Tibial artery (tissue), 4 donors: ENCODE measurements at regions not wholly inside any gene's neighbourhood (a gene's known extent, or its start where the extent isn't known, plus 50 kb on each side); places are given as distances from the start of the nearest gene placed in this dataset.

Experiments used
- DNase-seq, 2 donors: peaks; one replicate each; pipeline ENCODE4 v3.0.0-alpha.2; 2019
- H3K27ac ChIP-seq, 2 donors: fragments of 200-600 bp; sonication (generic) in 1 of 2; 1 replicate in 1 of 2; 2 replicates in 1 of 2; pipeline ENCODE4 v1.5.1; 2018 to 2019; ENCODE audit warnings: mild to moderate bottlenecking in 1 of 2
- H3K27me3 ChIP-seq, 2 donors: fragments of 200-600 bp; sonication (generic) in 1 of 2; one replicate each; pipeline versions ENCODE4 v1.5.1 to v1.6.0; 2016 to 2019
- H3K36me3 ChIP-seq, 3 donors: fragments of 200-600 bp; sonication (generic) in 2 of 3; one replicate each; pipeline ENCODE4 v1.5.1; 2016 to 2019; ENCODE audit warnings: mild to moderate bottlenecking in 2 of 3
- H3K4me1 ChIP-seq, 4 donors: fragments of 200-600 bp; sonication (generic) in 2 of 4; 1 replicate in 3 of 4; 2 replicates in 1 of 4; pipeline ENCODE4 v1.5.1; 2016 to 2019
- H3K4me3 ChIP-seq, 2 donors: fragments of 200-600 bp; sonication (generic) in 1 of 2; 1 replicate in 1 of 2; 2 replicates in 1 of 2; pipeline ENCODE4 v1.5.1; 2018 to 2019; ENCODE audit warnings: mild to moderate bottlenecking in 2 of 2
- H3K9me3 ChIP-seq, 3 donors: fragments of 200-600 bp; sonication (generic) in 1 of 3; one replicate each; pipeline ENCODE4 v1.5.1; 2016 to 2019
- CTCF ChIP-seq, 2 experiments: fragments of 200-600 bp in 1 of 2; fragments of 450-650 bp in 1 of 2; IDR thresholded peaks; one replicate each; pipeline ENCODE4 v1.5.1; 2017 to 2019; ENCODE audit warnings: antibody characterized with exemption in 2 of 2, mild to moderate bottlenecking in 1 of 2, moderate library complexity in 1 of 2
- intact Hi-C: fragments of 100-400 bp; cut with DNase I; formaldehyde crosslinking; loops from one replicate; pipeline ENCODE4 v1.15.0; 2023; ENCODE audit warnings: low total_unique reads

- no peak overlapping the region for H3K4me3 ChIP-seq
- H3K36me3 ChIP-seq, result no peaks in the 10 kb centered on the region
- intact Hi-C loops, result no loop called here
- peaks cover 0 to 30% (median 0%) of the 10 kb centered on the region in 4 donors for H3K4me1 ChIP-seq
- no peak for DNase-seq
- H3K27me3 ChIP-seq, result no peaks in the 10 kb centered on the region
- H3K9me3 ChIP-seq, result no peaks in the 10 kb centered on the region
- TF ChIP-seq CTCF (IDR thresholded peaks at IDR 0.05), result no peak
- H3K27ac ChIP-seq, result no peak overlapping the region
These were observed 175.2 kb upstream of the PKDCC start for GRCh38 chr2:41872646-41873045.

- Histone ChIP-seq H3K4me3 (no peak overlapping the region), H3K9me3 (no peaks in the 10 kb centered on the region), H3K36me3 (no peaks in the 10 kb centered on the region), H3K27me3 (no peaks in the 10 kb centered on the region), H3K27ac (no peak overlapping the region), H3K4me1 (peaks cover 0 to 30% (median 0%) of the 10 kb centered on the region in 4 donors)
- no peak for TF ChIP-seq CTCF (IDR thresholded peaks at IDR 0.05)
- DNase-seq, result no peak
- intact Hi-C loops, result no loop called here
These were observed 174.5 kb upstream of the PKDCC start for GRCh38 chr2:41873102-41874031.

GRCh38 chr2:41877114-41877678, 170.6 kb upstream of the PKDCC start:
- Histone ChIP-seq H3K36me3 (no peaks in the 10 kb centered on the region), H3K27me3 (no peaks in the 10 kb centered on the region), H3K4me1 (peaks cover 0 to 23% (median 0%) of the 10 kb centered on the region in 4 donors), H3K27ac (no peak overlapping the region), H3K4me3 (no peak overlapping the region), H3K9me3 (no peaks in the 10 kb centered on the region)
- DNase-seq, result no peak
- no peak for TF ChIP-seq CTCF (IDR thresholded peaks at IDR 0.05)
- intact Hi-C loops, result no loop called here

GRCh38 chr2:41878056-41878455, 169.8 kb upstream of the PKDCC start:
- Histone ChIP-seq H3K4me3 (no peak overlapping the region), H3K27me3 (no peaks in the 10 kb centered on the region), H3K27ac (no peak overlapping the region), H3K9me3 (no peaks in the 10 kb centered on the region), H3K36me3 (no peaks in the 10 kb centered on the region), H3K4me1 (peaks cover 0 to 15% (median 0%) of the 10 kb centered on the region in 4 donors)
- no peak for TF ChIP-seq CTCF (IDR thresholded peaks at IDR 0.05)
- DNase-seq, result no peak
- intact Hi-C loops, result no loop called here

- no peak overlapping the region for H3K4me3 ChIP-seq
- no peak for DNase-seq
- intact Hi-C loops, result no loop called here
- no peaks in the 10 kb centered on the region for H3K27me3 ChIP-seq
- no peak for TF ChIP-seq CTCF (IDR thresholded peaks at IDR 0.05)
- no peaks in the 10 kb centered on the region for H3K36me3 ChIP-seq
- H3K9me3 ChIP-seq, result no peaks in the 10 kb centered on the region
- H3K27ac ChIP-seq, result no peak overlapping the region
- H3K4me1 ChIP-seq, result peaks cover 0 to 10% (median 0%) of the 10 kb centered on the region in 4 donors
These were observed 169.0 kb upstream of the PKDCC start for GRCh38 chr2:41878716-41879234.
